GM18502 (cell line): ENCODE measurements at regions not wholly inside any gene's neighbourhood (a gene's known extent, or its start where the extent isn't known, plus 50 kb on each side); places are given as distances from the start of the nearest gene placed in this dataset.

ENCODE experiments used
- ATAC-seq: cut with Tn5 transposase; IDR thresholded peaks from one replicate; pipeline ENCODE4 v1.9.1; 2021; ENCODE audit warnings: mild to moderate bottlenecking; ENCODE audit not compliant: unreplicated experiment, poor library complexity

GRCh38 chr10:44673245-44673983, 237.7 kb upstream of the TMEM72 start:
- no peak for ATAC-seq

GRCh38 chr10:44674536-44675386, 236.4 kb upstream of the TMEM72 start:
- ATAC-seq = no peak

GRCh38 chr10:44675387-44675874, 235.7 kb upstream of the TMEM72 start:
- no peak for ATAC-seq

GRCh38 chr10:44680764-44681163, 230.4 kb upstream of the TMEM72 start:
- ATAC-seq = no peak

- ATAC-seq = no peak
Measured at GRCh38 chr10:44682507-44682906, 228.6 kb upstream of the TMEM72 start.

- no peak for ATAC-seq
Measured at GRCh38 chr10:44684661-44685060, 226.5 kb upstream of the TMEM72 start.

GRCh38 chr10:44685220-44685619, 225.9 kb upstream of the TMEM72 start:
- ATAC-seq = no peak

GRCh38 chr10:44685747-44686146, 225.4 kb upstream of the TMEM72 start:
- no peak for ATAC-seq

- ATAC-seq = no peak
Measured at GRCh38 chr10:44689368-44689767, 221.8 kb upstream of the TMEM72 start.

- no peak for ATAC-seq
Measured at GRCh38 chr10:44696496-44696895, 214.6 kb upstream of the TMEM72 start.

- ATAC-seq = no peak
Measured at GRCh38 chr10:44697116-44697515, 214.0 kb upstream of the TMEM72 start.

- ATAC-seq = no peak
Measured at GRCh38 chr10:44702531-44702930, 208.6 kb upstream of the TMEM72 start.

GRCh38 chr10:44703241-44704155, 207.6 kb upstream of the TMEM72 start:
- no peak for ATAC-seq

GRCh38 chr10:44704616-44705015, 206.5 kb upstream of the TMEM72 start:
- no peak for ATAC-seq

GRCh38 chr10:44706745-44707144, 204.4 kb upstream of the TMEM72 start:
- ATAC-seq = no peak

- no peak for ATAC-seq
Measured at GRCh38 chr10:44713307-44713706, 197.8 kb upstream of the TMEM72 start.

GRCh38 chr10:44714451-44714850, 196.7 kb upstream of the TMEM72 start:
- ATAC-seq = no peak

GRCh38 chr10:44715136-44715535, 196.0 kb upstream of the TMEM72 start:
- ATAC-seq = no peak

- ATAC-seq = no peak
Measured at GRCh38 chr10:44716470-44717015, 194.6 kb upstream of the TMEM72 start.

- ATAC-seq = no peak
Measured at GRCh38 chr10:44723082-44723481, 188.1 kb upstream of the TMEM72 start.
